ENCODE measurements at regions not wholly inside any gene's neighbourhood (a gene's known extent, or its start where the extent isn't known, plus 50 kb on each side); places are given as distances from the start of the nearest gene placed in this dataset.

DNA sequence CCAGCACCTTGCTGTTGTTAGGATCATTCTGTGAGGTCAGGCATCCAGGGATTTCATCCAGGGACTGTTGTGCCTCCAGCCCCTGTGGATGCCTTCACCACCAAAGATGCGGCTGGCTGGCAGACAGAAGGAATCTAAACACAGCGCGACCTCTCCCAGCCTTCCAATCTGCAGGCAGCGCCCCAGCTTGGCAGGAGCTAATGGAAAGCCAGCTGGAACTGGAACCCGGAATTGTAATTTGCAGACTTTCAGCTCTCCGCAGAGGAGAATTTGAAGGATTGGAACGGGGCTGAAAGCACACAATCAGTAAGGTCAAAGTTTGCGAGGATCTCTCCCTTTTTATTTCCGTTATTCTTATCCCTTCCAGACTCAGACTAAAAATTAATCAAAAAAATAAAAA is 127.8 kb downstream of the TRIB2 start:
- no peak for TF ChIP-seq CTCF (IDR thresholded peaks at IDR 0.05; ENCODE audit: low read depth, low read length, poor library complexity, severe bottlenecking)
- TF ChIP-seq EZH2phosphoT487 (IDR thresholded peaks at IDR 0.05; ENCODE audit: borderline replicate concordance, low read length) = no peak

Measured in DOHH2 (cell line).